ACHN (cell line): ENCODE measurements at regions not wholly inside any gene's neighbourhood (a gene's known extent, or its start where the extent isn't known, plus 50 kb on each side); places are given as distances from the start of the nearest gene placed in this dataset.
"Not testable (repeated sequence)": the region's sequence is repeated elsewhere in the genome, so short reads cannot be mapped to it uniquely, and the experiment has no call there.

ENCODE experiments used
- DNase-seq: peaks from one replicate; pipeline ENCODE4 v3.0.0-alpha.2; 2015
- in situ Hi-C: cut with HindIII; loops from 2 replicates; pipeline ENCODE4 v1.10.0; 2017; ENCODE audit warnings: low sequenced_read_pairs, low pct_ligation_motif_present, low pct_unique_long_range_greater_than_20kb

- in situ Hi-C loops, DNase-seq: not testable (repeated sequence)
Measured at GRCh38 chr2:142545999-142546398, 331.5 kb upstream of the KYNU start.

DNA sequence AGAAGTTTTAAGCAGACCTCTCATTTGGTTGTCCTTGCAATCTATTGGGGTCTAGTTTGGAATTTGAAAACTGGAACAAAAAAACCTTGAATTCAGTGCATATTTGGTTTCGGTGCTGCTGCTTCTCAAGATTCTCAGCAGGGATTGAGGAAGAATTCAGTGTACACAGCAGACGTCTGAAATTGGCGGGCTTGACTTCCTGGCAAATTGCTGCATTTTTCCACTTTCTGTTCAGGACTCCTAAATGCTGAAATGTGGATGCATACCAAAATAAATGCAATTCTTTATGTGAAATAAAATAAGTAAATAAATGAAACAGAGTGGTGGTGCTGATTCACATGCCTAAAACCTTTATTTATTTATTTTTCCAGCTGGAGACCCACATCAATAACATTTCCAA is 332.4 kb upstream of the KYNU start:
- in situ Hi-C loops: no loop called here
- no peak for DNase-seq

GRCh38 chr2:142544173-142544572 is 333.3 kb upstream of the KYNU start:
- in situ Hi-C loops: no loop called here
- no peak for DNase-seq

- DNase-seq: no peak
- in situ Hi-C loops: no loop called here
Measured at GRCh38 chr2:142542431-142542910, 335.0 kb upstream of the KYNU start.

DNA sequence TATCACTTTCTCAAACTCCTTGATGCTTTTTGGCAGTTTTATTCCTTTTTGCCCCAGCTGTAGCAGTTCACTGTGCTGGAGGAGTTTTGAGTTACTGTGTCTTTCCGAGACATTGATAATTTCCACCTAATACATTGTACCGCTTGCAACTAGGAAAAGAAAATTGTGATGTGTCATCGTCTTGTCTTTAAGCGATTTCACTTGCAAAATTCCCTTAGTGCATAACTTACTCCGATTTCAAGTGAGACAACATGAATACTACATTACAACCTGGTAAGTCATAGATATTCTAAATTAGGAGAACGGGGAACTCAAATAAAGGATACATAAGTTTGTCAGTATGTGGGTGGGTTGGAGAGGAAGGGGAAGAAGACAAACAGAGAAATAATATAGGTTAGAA is 340.5 kb upstream of the KYNU start:
- in situ Hi-C loops: no loop called here
- DNase-seq: no peak

DNA sequence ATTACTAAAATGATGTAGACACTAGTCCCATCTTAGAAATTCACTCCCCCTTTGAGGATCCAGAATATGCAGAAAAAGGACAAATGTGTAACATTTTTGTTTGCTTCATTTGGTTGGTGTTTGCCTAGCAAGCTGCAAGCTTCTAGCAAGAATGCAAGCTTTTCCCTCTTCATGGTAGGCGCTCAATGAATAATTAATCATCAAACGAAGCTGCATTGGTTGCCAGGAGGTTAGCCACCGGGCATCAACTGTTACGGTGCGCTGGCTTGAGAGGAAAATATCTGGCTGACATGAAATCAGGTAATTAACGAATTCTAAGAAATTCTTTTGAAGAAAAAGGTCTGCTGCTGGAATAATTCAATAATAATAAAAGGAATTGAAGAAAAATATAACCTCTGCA is 341.0 kb upstream of the KYNU start:
- in situ Hi-C loops: no loop called here
- no peak for DNase-seq

GRCh38 chr2:142535311-142535710 is 342.2 kb upstream of the KYNU start:
- in situ Hi-C loops: no loop called here
- no peak for DNase-seq

GRCh38 chr2:142533177-142533576 is 344.3 kb upstream of the KYNU start:
- in situ Hi-C loops: no loop called here
- DNase-seq: no peak

GRCh38 chr2:142531377-142531776 is 346.1 kb upstream of the KYNU start:
- no peak for DNase-seq
- in situ Hi-C loops: no loop called here

- in situ Hi-C loops: no loop called here
- no peak for DNase-seq
Measured at GRCh38 chr2:142525720-142526119, 351.7 kb upstream of the KYNU start.

GRCh38 chr2:142521492-142521891 is 356.0 kb upstream of the KYNU start:
- in situ Hi-C loops: no loop called here
- DNase-seq: no peak

DNA sequence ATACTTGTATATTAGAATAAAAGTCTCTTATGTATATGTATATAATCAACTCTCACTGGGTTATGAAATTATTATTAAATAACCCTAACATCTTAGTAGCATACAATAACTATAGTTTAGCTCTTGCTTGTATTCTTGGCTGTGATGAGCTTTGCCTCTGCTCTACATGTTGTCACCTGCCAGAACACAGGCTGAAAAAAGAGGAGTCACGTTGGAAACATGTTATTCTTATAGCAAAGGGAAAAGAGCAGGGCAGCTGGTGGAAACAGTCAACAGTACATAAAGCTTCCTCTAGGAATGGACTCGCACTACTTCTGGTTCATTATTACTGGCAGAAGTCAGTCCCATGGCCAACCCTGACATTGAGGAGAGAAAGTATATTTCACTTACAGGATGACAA is 362.0 kb upstream of the KYNU start:
- no peak for DNase-seq
- in situ Hi-C loops: no loop called here

DNA sequence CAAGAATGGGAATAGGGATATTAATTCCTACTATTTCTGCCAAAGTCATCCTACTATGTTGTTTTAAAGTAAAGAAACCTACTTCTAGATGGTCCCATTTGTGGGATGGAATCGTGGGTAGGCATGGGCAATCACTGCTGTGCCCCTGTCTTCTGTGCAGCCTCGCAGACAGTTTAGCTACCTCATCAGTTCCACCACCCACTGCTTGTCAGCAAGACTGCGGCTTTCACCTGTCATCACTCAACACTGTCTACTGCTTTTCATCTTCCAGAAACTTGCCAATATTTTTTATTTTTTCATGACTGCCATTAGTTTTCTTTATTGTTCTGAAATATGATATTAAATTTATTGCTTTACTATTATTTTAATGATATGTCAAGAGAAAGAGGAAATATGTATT is 368.1 kb upstream of the KYNU start:
- in situ Hi-C loops: no loop called here
- no peak for DNase-seq

DNA sequence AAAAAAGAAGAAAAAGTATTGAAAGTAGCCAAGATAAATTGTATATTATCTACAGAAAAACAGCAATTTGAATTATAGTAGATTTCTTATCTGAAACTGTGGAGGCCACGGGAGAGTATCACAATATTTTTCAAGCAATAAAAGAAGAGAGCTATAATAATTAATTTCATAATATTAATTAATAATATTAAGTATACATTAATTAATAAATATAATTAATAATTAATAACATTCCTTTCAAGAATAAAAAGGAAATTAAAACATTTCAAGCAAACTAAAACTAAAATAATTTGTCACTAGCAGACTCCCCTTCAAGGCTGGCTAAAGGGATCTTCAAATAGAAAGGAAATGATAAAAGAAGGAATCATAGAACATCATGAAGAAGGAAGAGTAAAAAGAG is 372.7 kb upstream of the KYNU start:
- no peak for DNase-seq

GRCh38 chr2:142502402-142502801 is 371.6 kb upstream of the LRP1B start:
- in situ Hi-C loops: no loop called here
- DNase-seq: no peak

More for the DNA sequence above, 372.7 kb upstream of the KYNU start:
- in situ Hi-C loops: no loop called here

GRCh38 chr2:142495141-142495540 is 364.3 kb upstream of the LRP1B start:
- no peak for DNase-seq
- in situ Hi-C loops: no loop called here

- DNase-seq, in situ Hi-C loops: not testable (repeated sequence)
Measured at GRCh38 chr2:142489631-142490030, 358.8 kb upstream of the LRP1B start.

DNA sequence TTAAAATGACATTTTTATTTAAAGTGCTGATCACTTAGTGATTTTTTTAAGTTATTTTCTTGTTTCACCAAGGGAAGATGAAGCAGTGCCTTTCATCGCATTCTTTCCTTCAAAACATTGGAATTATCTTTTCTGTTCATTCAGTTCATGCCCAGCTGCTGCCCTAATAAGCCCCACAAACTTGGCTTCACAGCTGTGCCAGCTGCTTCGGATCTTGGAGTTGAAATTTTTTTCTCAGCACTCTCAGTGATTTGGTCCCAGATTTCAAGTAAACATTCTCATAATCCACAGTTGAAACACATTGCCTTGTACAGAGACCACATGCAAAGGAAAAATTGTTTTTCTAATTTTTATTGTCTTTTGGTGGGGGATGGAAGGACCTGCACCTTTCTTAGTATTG is 353.3 kb upstream of the LRP1B start:
- in situ Hi-C loops: no loop called here
- DNase-seq: no peak

DNA sequence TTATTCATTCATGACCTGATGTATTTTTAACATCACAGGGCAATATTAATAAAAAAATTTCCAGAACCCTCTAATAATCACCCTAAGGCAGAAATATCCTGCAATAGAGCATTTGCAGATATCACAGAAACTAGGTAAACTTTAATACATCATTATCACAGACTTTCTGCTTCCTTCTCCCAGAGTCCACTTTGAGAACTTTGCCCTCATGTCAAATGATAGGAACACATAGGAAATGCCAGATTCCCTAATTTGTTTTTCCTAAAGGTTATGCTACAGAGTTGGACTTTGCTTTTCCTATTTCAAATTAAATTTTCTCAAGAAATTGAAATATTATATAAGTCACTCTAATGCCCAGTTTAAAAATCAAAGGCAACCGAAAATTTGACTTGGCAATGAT is 352.8 kb upstream of the LRP1B start:
- no peak for DNase-seq
- in situ Hi-C loops: no loop called here

DNA sequence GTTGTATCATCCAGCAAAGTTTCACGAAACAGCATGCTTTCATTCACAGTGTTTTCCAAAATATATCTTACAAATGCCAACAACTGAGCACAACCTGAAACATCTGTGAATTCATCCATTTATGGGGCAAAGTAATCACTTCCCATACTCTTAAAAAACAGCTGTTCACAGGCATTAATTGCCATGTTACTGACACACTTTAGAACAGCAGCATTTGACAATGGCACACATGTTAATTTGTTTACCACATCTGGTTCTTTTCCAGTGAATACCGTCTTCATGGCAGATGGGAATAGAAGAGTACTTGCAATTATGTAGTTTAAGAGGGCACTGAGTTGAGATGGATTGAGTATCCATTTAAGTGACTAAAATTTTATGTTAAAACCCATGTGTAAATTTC is 347.4 kb upstream of the LRP1B start:
- DNase-seq: no peak
- in situ Hi-C loops: no loop called here

DNA sequence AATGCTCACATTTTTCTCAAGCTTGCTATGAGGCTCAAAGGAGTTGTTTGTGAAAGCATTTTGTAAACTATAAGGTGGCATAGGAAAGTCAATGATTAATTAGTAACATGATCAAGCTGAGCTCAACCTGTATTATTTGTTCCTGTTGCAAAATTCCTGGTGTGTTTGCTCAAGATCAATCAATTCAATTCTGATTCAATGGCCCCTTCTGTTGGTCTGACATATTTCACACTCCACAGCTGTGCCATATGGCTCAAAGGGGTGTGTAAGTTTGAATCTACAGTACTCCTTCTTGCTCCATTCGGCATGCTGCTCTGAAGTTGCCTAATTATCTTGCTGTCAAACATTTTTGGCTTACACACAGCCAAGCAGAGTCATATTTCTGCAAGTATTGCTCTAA is 341.6 kb upstream of the LRP1B start:
- DNase-seq: no peak
- in situ Hi-C loops: no loop called here
